ENCODE measurements at regions not wholly inside any gene's neighbourhood (a gene's known extent, or its start where the extent isn't known, plus 50 kb on each side); places are given as distances from the start of the nearest gene placed in this dataset.

DNA sequence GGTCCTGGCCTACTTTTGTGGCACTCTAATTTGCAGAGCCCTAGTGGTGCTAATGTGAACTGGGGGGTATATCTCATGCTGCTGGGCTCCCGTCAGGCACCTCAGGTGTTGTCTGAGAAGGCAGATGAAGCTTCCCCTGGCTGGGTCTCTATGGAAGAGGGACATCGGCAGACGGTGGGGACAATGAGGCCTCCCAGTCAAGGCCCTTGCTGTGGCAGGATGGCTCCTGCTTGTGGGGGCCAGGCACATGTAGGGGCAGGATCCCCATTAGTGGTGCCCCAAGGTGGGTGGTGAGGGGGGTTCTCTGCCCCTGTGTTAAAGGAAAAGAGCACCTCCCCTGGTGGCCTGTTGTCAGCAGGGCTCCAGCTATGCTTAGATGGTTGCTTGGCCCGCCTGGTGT is 192.8 kb upstream of the S1PR3 start:
- TF ChIP-seq, protein P1, sequence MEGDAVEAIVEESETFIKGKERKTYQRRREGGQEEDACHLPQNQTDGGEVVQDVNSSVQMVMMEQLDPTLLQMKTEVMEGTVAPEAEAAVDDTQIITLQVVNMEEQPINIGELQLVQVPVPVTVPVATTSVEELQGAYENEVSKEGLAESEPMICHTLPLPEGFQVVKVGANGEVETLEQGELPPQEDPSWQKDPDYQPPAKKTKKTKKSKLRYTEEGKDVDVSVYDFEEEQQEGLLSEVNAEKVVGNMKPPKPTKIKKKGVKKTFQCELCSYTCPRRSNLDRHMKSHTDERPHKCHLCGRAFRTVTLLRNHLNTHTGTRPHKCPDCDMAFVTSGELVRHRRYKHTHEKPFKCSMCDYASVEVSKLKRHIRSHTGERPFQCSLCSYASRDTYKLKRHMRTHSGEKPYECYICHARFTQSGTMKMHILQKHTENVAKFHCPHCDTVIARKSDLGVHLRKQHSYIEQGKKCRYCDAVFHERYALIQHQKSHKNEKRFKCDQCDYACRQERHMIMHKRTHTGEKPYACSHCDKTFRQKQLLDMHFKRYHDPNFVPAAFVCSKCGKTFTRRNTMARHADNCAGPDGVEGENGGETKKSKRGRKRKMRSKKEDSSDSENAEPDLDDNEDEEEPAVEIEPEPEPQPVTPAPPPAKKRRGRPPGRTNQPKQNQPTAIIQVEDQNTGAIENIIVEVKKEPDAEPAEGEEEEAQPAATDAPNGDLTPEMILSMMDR (IDR thresholded peaks at IDR 0.05) = no peak
- no peak for TF ChIP-seq POLR2A (IDR thresholded peaks at IDR 0.05)

Data from suprapubic skin (tissue), 3 donors.